ENCODE measurements at regions not wholly inside any gene's neighbourhood (a gene's known extent, or its start where the extent isn't known, plus 50 kb on each side); places are given as distances from the start of the nearest gene placed in this dataset.

DNA sequence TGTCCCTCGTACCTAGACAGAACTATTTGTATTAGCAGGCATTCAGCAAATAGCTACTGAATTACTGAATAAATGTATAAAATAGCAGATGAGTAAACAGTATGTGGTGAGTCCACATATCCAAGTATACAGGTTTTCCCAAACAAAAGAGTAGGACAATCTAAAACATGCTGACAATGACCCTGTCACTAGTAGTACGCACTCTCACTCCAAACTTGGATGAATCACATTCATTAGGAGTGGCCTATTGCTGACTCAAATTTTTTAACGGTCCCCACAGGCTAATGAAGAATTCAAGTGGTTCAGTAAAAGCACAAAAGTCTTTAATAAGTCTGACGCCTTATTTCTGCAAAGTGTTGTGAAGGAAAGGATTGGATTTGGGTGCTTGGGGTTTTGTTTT, 449.3 kb upstream of the THBS1 start:
- no peak for DNase-seq

DNA sequence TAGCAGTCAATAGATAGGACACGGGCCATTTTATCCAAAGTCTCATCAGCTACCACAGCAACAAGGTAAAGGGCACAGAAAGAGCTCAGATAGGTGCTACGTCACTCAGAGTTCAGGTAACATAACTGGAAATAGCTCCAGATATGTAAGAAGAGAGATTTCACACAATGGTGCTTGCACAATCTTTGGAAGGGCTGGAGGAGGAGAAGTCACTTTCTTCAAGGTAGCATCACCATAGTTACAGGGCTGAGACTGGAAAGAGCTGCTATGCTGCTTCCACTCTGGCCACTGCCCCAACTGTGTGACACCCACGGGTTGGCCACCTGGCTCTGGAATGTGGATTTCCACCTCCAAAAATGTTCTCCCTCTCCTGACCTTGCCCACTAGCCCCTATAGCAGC, 448.8 kb upstream of the THBS1 start:
- DNase-seq = no peak

DNA sequence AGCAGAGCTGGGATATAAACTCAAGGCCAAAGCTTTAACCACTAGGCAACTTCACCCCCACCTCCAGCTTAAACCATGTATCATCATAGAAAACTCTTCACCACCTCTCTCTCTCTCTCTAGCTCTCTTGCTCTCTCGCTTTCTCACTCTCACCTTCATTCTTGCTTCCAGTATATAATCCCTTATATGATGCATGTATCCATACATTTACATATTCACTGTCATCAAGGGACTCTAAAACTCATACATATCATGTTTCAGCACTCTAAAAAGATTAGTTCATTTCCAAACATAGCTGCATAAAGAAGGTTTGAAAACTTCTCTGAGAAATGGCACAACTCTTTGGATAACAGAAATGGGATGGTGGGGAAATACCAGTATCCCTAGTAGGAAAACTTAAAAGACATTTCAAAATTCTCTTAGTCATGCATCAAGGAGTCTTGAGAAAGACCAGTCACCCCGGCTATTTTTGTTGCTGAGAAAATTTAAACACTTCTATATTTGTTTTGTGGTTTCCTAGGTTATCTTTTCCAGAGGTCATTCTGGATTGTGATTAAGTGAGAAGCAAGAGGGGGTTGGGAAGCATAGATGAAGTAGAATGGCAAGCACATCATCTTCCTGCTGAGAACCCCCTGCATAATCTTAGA, 447.8 kb upstream of the THBS1 start:
- no peak for DNase-seq

DNA sequence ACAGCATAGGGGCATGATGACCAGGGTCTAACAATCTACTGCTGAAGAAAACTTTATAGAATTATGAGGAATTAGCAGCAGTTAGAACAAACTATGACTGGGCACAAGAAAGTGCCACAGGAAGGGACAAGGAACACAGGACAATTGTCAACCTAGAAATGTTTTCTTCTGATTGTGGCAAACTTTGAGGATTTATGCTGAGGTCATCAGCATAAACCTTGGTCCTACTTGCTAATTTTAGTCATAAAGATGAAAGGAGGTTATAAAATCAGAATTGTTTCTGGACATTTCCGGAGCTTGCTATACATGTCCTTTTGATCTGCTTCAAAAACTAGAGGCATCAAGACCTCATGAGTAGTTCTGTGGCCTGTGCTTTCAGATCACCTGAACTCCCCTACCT, 446.6 kb upstream of the THBS1 start:
- DNase-seq = no peak

DNA sequence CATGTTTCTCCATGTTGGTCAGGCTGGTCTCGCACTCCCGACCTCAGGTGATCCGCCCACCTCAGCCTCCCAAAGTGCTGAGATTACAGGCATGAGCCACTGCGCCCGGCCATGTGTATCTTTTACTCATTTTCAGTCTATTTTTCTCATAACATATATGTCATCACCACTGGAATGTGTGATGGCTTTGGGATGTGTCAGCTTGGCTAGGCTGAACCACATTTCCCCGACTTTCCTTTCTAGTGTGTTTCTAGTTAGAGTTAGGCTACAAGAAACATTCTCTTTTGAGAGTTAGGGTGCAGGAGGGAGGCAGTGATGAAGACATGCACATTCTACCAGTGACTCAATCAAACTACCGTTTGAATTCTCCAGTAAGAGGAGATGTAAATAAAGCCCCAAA, 444.9 kb upstream of the THBS1 start:
- no peak for DNase-seq

DNA sequence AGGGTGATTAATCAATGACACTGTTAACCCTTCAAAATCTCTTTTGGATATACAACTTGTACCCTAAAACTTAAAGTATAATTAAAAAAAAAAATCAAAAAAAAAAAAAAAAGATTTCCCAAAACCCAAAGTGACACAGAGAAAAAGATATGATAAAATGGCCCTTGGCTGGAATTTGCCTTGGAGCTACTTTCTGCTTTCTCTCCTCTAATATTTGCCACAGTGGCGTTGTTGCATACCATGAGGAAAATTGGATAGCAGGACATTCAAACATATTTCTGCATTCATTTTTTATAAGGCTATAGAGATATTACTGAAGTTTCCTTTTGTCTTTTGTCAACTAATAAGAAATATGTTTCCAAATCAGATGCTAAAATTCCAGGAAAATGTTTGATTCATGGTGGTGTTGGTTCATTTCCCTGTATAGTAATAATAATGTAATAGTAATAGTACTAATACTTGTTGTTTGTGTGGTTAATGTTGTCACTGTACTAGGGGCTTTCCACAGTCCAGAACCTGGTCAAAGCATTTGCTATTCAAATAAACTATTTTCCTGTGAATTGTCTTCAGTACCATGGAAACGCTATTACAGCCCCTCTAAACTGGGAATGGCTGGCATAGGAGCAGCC, 441.3 kb upstream of the THBS1 start:
- no peak for DNase-seq

DNA sequence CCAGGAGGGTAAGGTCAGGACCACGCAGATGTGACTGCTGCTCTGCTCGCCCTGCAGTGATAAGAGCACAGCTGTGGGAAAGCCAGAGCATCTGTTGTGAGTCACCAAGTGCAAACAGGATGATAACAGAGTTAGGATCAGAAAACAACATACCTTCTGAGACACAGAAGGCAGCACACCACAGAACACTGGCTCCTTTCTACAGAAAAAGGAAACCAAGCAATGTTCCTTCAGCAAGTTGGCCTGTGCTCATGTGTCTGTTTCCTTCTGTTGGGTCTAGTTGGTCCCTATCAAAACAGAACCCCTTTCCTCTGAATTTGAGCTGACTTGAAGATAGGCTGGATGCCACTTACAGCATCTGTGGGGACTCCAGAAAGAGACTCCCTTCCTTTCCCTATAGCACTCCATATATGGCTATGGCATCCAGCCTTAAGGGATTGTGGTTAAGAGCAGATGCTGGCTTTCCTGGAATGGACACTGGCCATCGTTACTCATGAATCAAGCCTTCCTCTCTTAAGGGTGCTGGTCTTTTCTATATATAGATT, 440.7 kb upstream of the THBS1 start:
- no peak for DNase-seq

DNA sequence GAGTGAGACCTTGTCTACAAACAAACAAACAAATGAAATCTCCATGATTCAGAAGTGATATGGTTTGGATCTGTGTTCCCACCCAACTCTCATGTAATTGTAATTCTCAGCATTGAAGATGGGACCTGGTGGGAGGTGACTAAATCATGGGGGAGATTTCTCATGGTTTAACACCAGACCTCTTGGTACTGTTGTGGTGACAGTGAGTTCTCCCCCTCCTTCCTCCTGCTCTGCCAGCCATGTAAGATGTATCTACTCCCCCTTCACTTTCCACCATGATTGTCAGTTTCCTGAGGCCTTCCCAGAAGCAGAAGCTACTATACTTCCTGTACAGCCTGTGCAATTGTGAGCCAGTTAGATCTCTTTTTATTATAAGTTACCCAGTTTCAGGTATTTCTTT, 438.4 kb upstream of the THBS1 start:
- no peak for DNase-seq

DNA sequence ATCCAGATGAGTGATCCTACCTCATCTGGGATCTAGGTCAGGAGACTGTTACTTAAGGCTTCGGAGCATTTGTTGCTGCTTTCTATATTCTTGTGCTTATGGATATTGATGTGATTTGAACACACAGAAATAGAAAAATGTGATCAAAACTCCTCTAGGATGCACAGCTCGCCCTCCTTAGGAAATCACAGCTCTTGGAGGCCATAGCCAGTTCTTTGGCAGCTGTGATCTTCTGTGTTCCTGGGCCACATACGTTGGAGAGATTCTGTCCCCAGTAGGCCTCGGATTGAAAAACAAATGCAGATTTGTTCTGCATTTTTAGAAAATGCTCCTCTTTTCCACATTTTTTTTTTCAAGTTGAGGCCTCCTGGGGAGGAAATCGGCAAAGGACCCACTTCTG, 437.4 kb upstream of the THBS1 start:
- no peak for DNase-seq

DNA sequence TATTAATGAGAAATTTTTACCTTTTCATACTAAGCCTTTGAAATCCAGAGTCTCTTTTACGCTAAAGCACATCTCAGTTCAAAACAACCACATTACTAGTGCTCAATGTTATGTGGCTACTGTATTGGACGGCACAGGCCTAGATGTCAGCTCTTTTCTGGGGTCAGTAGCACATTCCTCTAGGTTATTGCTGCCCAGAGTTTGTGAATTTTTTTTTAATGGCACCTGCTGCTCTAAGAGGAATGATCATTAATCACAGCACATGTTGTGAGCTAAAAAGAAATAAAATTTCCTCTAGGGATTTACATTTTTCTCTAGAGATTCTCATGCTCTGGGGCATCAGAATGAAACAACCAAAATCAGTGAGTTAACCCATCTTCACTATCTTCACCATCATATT, 436.8 kb upstream of the THBS1 start:
- DNase-seq = no peak

DNA sequence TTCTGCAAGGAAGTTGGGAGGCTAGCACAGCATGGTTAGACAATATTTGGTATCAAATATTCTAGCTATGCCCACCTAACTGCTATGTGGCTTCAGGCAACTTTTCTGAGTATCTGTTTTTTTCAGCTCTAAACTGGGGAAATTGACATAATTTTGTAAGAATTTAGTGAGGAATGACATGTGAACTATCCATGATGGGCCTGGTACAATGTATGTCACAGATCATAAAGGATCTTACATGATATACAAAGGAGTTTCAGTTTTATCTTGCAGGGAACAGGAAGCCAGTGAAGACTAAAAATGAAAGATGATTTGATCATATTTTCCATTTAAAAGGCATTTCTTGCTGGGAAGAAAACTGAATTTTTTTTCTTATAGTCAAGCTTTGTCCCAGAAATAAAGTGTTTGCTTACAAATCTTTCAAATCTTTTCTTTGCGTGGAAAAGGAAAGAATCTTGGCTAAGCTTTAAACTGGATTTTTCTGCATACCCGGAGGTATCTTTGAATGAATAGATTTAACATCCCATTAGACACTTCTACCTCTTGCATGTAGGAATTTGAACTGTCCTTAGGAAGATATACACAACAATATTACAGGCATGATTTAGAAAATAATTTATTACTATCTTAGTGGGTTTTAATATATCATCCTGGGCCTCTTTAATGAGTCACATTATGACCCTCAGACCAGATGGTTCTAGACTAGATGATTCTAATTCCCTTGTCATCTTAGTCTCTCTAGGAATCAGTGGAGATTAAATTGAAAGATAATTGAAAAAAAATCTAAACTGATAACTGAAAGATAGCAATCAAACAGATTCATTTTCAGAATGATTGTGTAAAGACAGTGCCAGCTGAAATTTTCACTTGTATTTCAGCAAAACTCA, 436.0 kb upstream of the THBS1 start:
- no peak for DNase-seq

DNA sequence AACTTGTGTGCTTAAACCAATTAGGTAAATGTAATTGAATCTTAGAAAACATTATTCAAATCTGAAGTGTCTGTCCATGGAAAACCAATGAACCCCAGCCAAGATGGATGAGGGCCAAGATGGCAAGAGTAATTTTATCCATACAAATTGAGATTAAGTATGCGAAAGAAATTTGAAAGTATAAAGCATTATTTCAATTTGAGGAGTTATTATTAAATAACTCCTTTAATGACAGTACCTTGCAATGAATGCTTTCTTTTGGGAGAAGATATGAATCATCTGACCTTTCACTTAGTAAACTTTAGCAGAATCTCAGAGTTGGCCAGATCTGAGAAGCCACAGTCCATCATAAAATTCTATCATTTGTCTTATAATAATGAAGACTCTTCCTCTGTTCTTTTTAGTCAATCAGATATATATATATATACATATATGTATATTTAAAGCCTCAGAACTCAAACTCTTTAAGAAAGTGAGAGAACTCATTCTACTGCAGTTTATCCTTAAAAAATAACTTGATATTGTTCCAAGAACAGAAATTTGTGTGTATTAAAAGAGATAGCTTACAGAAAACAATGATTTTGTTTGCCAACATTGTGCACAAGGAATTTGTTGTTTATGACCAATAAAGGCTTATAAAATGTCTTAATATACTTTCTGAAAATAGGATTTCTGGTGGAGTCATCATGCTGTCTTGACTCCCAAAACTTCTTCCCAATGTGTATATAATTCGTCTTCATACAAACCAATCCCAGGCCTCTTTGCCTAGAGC, 434.8 kb upstream of the THBS1 start:
- no peak for DNase-seq

DNA sequence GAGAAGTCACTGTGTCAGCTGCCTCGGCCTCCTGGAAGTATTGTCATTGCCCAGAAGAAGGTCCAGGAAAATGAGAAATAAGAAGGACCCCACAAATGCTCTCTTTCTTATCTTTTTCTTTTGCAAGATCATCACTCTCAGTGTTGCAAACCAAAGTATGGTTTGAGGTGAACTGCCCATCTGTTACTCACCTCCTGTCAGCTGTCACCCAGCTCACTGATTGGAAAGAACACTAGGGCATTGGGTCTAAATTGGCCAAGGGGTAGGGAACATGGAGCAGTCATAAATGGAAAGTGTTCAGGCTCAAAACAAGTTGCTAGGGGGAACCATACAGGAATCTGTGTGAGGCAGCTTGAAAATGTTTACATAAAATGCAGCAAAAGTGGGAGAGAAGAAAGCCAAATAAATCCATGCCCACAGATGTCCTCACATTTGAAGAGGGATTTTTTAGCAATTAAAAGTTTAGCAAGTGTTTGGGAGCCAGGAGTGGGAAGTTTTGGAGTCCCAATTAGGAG, 431.2 kb upstream of the THBS1 start:
- DNase-seq = no peak

DNA sequence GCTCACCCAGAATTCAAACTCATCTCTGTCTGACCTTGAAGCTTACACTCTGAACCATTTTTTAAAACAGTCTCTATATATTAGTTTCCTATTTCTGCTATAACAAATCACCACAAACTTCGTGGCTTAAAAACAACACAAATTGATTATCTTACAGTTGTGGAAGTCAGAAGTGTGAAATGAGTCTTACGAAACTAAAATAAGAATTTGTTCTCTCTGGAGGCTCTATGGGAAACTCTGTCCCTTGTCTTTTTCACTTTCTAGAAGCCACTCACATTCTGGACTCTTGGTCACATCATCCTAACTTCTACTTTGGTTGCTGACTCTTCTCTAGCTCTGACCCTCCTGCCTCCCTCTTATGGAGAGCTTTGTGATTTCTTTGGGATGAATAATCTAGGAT, 429.3 kb upstream of the THBS1 start:
- DNase-seq = no peak

DNA sequence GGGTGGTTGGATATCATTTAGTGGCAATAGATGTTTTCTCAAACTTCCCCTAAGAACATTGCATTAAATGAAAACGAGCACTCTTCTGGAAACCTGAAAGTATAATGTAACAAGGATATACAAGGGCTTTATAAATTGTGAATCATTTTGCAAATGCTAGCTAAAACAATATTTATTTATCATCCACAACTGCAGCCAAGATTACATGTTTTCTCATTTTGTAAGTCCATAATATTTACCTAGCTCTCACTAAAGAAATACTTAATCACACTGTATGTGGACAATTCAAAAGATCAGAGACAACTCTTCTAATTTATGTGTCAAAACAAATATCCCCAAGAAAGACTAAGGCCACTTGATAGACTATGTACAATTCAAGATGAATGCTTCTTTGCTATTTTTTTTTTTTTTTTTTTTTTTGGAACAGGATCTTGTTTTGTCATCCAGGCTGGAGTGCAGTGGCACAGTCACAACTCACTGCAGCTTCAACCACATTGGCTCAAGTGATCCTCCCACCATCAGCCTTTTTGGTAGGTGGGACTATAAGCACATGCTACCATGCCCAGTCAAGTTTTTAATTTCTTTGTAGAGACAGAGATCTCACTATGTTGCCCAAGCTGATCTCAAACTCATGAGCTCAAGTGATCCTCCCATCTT, 427.7 kb upstream of the THBS1 start:
- DNase-seq = no peak

DNA sequence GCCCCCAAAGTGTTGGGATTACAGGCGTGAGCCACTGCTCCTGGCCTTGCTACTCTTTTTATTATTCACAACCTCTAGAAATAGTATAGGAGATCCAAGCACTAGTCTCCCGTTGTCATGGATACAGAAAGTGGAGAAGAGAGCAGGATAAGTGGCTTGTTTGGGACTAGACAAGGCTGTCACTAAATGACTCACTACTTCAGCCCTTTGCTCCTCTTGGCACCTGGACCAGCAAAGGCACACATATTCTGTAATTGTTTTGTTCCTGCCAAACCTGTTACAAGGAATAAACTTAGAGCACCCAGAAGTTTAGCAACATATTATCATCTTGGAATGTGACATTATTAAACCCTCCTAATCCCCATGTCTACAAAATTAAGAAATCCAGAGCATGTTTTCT, 427.2 kb upstream of the THBS1 start:
- DNase-seq = no peak

DNA sequence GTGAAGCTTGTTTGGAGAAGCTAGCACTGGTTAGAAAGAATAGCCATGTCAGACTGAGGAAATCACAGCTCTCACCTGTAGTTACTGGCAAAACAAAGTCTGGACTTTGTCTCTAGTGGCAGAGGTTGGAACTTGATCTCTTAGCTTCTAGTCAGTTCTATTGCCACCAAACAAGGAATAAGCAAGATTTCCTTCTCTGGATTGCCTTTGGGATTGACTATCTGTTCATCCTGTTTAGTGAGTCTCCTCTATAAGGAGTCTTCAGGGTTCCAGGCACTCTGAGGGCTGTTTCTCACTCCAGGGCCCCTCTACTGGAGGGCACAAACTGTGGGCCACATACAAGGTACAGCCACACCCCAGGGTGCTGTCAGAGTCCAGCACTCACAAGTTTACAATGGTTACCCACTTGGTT, 426.6 kb upstream of the THBS1 start:
- DNase-seq = no peak

DNA sequence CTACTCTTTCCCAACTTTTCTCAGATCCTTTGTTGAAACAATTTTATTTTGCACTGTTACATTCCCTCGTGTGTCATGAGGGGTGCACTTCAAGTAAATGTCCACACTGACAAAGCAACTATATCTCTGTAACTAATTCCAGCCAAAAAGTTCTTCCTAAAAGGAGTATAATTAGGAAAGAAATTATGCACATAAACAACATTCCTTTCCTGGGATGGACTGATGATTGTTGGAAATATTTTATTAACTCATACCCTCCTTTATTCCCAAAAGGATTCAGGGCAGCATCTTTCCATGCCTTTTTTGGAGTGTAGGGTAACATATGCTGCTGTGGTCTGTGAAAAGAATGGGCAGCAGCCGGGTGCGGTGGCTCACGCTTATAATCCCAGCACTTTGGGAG, 426.1 kb upstream of the THBS1 start:
- no peak for DNase-seq

DNA sequence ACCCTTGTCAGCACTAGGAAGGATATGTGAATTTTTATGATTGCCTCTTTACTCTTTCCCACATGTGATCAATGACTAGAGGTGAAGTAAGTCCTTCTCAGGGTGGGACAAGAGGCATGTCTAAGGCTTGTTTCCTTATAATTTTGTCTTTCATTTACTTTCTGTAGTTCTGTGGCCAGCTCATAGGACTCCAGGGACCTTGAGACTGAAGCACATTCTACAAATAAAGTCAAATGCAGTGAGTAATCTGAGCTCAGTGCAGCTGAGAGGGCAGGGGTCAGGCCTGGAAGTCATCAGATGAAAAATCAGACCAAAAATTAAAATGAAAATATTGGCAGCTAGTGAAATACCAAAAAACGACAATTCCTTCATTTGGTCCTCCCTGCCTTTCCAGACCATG, 424.7 kb upstream of the THBS1 start:
- no peak for DNase-seq

DNA sequence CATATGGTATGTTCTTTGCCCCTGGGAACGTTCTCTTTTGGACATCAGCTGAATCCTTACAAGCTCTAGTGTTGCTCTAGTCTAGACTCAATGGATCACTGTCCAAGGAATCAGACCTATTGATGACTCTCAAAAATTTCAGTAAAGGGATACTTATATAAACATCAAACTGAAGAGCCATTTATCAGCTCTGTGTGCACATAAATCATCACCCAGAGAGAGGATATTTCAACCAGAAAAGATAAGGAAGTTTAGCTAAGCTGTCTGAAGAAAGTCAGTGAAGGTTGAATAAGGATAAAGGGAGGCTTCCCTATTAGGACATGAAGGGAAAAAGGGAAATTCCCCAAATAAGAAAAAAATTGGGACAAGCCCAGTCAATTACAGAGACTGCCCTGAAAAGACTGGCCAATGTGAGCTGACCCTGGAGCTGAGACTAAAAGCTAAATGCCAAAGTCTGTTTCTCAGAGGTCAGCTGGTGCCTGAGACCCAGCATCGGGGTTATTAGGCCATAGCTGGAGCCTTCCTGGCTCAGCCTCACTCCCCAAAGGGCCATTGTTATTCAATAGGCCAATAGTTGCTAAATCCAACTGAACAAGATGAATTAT, 424.1 kb upstream of the THBS1 start:
- DNase-seq = no peak

DNA sequence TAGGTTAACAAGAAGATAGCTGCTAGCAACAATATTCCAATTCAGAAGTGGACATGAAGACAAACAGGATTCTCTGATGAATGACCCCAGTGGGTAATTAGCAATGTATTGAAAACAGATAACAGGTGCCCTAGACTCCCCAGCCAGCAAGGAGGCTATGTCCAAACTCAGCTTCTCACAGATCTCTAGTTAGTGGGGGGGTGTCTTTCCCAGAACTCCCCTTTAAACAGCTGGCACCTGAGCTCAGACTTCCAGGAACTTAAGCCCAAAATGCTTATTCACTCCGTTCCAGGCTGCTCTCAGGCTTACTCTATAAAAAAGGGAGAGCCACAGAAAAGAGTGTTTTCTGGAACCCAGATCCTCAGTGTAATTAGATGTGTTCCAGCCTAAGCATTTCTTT, 423.0 kb upstream of the THBS1 start:
- no peak for DNase-seq

DNA sequence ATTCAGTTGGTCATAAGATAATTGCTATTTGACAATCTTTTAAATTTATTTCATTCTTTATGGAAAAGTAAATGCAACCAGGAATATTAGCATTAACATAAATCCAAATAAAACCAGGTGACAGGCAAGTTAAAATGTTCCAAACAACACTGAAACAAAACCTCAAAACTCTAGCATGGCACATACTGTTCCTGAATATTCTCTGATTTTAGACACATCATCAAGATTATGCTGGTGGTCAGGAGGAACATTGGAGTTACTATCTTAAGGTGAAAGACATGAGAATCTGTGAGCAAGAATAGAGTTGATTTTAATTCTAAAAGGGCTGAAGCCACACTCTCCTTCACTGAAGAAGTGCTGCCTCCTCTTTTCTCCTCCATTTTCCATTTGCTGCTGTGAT, 421.0 kb upstream of the THBS1 start:
- DNase-seq = no peak
